ENCODE measurements at regions not wholly inside any gene's neighbourhood (a gene's known extent, or its start where the extent isn't known, plus 50 kb on each side); places are given as distances from the start of the nearest gene placed in this dataset.
"Not testable (repeated sequence)": the region's sequence is repeated elsewhere in the genome, so short reads cannot be mapped to it uniquely, and the experiment has no call there.

GRCh38 chr6:94150886-94151285 is 731.5 kb upstream of the EPHA7 start:
- ChIA-PET CTCF (no interaction called here), POLR2A (no interaction called here)
- DNase-seq (ENCODE audit: extremely low spot score) = no peak
- no peak for TF ChIP-seq NFRKB (IDR thresholded peaks at IDR 0.05)
- no peak for TF ChIP-seq ARNT (IDR thresholded peaks at IDR 0.05)
- TF ChIP-seq BHLHE40 (IDR thresholded peaks at IDR 0.05; ENCODE audit: borderline replicate concordance) = no peak
- no peak for TF ChIP-seq CTBP1 (IDR thresholded peaks at IDR 0.05; ENCODE audit: borderline replicate concordance)
- no peak for TF ChIP-seq SP1 (IDR thresholded peaks at IDR 0.05)
- TF ChIP-seq TARDBP (IDR thresholded peaks at IDR 0.05) = no peak
- TF ChIP-seq FOXA1 (IDR thresholded peaks at IDR 0.05) = no peak
- TF ChIP-seq PKNOX1 (IDR thresholded peaks at IDR 0.05) = no peak
- no peak for TF ChIP-seq ZNF384 (IDR thresholded peaks at IDR 0.05)
- TF ChIP-seq HDGF (IDR thresholded peaks at IDR 0.05; ENCODE audit: borderline replicate concordance) = no peak
- TF ChIP-seq FOXM1 (IDR thresholded peaks at IDR 0.05; ENCODE audit: borderline replicate concordance) = no peak
- TF ChIP-seq FOXK2 (IDR thresholded peaks at IDR 0.05) = no peak
- TF ChIP-seq SUZ12 (IDR thresholded peaks at IDR 0.05) = no peak
- TF ChIP-seq L3MBTL2 (conservative IDR thresholded peaks at IDR 0.05) = no peak
- no peak for TF ChIP-seq LEF1 (IDR thresholded peaks at IDR 0.05; ENCODE audit: borderline replicate concordance)
- TF ChIP-seq ELF4 (IDR thresholded peaks at IDR 0.05) = no peak

DNA sequence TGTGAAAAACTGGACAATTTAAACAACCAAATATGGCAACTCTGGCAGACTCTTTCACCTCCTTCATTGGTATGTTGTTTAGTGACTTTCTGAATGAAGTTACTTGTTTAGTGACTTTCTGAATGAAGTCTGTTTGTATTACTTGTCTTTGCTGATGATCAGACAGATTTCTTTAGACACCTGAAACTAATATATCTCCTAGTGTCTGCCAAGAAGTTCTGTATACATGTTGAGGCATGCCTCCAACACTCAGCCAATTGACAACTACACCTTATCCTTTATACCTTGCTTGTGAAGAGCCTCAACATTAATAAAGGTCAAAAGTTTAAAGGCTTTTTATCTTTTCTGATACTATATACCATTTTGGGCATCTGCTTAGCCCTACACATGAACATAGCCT is 725.4 kb upstream of the EPHA7 start:
- ChIA-PET CTCF (no interaction called here), POLR2A (no interaction called here)
- TF ChIP-seq ARNT (IDR thresholded peaks at IDR 0.05) (no peak), ELF4 (IDR thresholded peaks at IDR 0.05) (no peak), L3MBTL2 (conservative IDR thresholded peaks at IDR 0.05) (no peak), BHLHE40 (IDR thresholded peaks at IDR 0.05; ENCODE audit: borderline replicate concordance) (no peak), LEF1 (IDR thresholded peaks at IDR 0.05; ENCODE audit: borderline replicate concordance) (no peak), FOXM1 (IDR thresholded peaks at IDR 0.05; ENCODE audit: borderline replicate concordance) (no peak), FOXK2 (IDR thresholded peaks at IDR 0.05) (no peak), PKNOX1 (IDR thresholded peaks at IDR 0.05) (no peak), NFRKB (IDR thresholded peaks at IDR 0.05) (no peak), SUZ12 (IDR thresholded peaks at IDR 0.05) (no peak), FOXA1 (IDR thresholded peaks at IDR 0.05) (no peak), HDGF (IDR thresholded peaks at IDR 0.05; ENCODE audit: borderline replicate concordance) (no peak)
- no peak for DNase-seq (ENCODE audit: extremely low spot score)

DNA sequence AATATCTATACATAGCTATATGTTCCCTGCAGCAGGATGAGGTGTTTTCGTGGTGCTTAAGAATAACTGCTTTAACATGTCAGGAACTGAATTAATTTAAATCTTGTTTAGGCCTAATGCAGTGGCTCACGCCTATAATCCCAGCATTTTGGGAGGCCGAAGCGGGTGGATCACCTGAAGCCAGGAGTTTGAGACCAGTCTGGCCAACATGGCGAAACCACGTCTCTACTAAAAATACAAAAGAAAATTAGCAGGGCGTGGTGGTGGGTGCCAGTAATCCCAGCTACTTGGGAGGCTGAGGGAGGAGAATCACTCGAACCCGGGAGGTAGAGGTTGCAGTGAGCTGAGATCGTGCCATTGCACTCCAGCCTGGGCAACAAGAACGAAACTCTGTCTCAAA is 717.8 kb upstream of the EPHA7 start:
- POLR2A ChIA-PET; DNase-seq (ENCODE audit: extremely low spot score); CTCF ChIA-PET: not testable (repeated sequence)

DNA sequence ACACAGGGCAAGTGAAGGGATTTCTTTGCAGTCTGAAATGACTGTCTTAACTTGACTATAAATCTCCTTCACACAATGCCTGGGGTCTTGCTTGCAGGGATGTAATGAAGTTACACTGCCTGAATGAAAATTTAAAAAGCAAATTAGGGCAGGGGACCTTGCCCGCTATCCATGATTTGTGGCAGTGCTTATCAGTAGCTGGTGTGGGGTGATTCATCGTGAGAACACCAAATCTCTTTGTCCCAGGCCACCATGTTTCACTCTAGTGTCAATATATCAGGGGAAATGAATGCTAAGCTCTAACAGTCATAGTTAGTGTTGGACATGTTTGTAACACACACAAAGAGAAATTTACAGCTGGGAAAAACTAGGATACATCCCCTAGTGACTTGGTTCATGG is 713.7 kb upstream of the EPHA7 start:
- no peak for DNase-seq (ENCODE audit: extremely low spot score)
- CTCF ChIA-PET = no interaction called here
- POLR2A ChIA-PET = no interaction called here
- TF ChIP-seq PKNOX1 (IDR thresholded peaks at IDR 0.05) = no peak

GRCh38 chr6:94131271-94131670 is 711.9 kb upstream of the EPHA7 start:
- TF ChIP-seq HDGF (IDR thresholded peaks at IDR 0.05; ENCODE audit: borderline replicate concordance) = no peak
- no peak for TF ChIP-seq ELF4 (IDR thresholded peaks at IDR 0.05)
- TF ChIP-seq BHLHE40 (IDR thresholded peaks at IDR 0.05; ENCODE audit: borderline replicate concordance) = no peak
- TF ChIP-seq SP1 (IDR thresholded peaks at IDR 0.05) = no peak
- no peak for TF ChIP-seq TARDBP (IDR thresholded peaks at IDR 0.05)
- no peak for TF ChIP-seq FOXM1 (IDR thresholded peaks at IDR 0.05; ENCODE audit: borderline replicate concordance)
- no peak for TF ChIP-seq L3MBTL2 (conservative IDR thresholded peaks at IDR 0.05)
- no peak for TF ChIP-seq LEF1 (IDR thresholded peaks at IDR 0.05; ENCODE audit: borderline replicate concordance)
- TF ChIP-seq SUZ12 (IDR thresholded peaks at IDR 0.05) = no peak
- CTCF ChIA-PET = no interaction called here
- no peak for DNase-seq (ENCODE audit: extremely low spot score)
- POLR2A ChIA-PET = no interaction called here

DNA sequence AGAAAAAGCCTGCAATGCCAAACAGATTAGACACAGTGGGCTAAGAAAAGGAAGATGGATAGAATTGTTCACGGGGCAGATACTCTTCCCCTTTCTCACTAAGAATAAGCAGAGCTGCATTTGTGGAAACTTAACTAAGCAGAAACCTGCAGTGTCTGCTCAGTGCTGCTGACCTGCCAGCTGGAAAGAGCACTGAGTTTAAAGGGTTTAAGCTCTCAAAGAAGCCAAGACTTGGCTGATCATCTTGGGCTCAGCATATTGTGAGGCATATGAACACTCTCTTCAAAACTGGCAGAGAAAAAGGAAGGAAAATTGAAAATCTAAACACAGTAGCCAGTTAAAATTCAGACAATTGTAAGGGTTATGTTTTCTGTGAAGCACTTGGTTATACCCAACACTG is 711.1 kb upstream of the EPHA7 start:
- CTCF ChIA-PET = no interaction called here
- POLR2A ChIA-PET = no interaction called here
- no peak for DNase-seq (ENCODE audit: extremely low spot score)
- TF ChIP-seq SP1 (IDR thresholded peaks at IDR 0.05) (no peak), FOXA1 (IDR thresholded peaks at IDR 0.05) (no peak), ELF4 (IDR thresholded peaks at IDR 0.05) (no peak), BHLHE40 (IDR thresholded peaks at IDR 0.05; ENCODE audit: borderline replicate concordance) (no peak), L3MBTL2 (conservative IDR thresholded peaks at IDR 0.05) (no peak), HDGF (IDR thresholded peaks at IDR 0.05; ENCODE audit: borderline replicate concordance) (no peak), ZNF384 (IDR thresholded peaks at IDR 0.05) (no peak), NFRKB (IDR thresholded peaks at IDR 0.05) (no peak), SUZ12 (IDR thresholded peaks at IDR 0.05) (no peak), FOXK2 (IDR thresholded peaks at IDR 0.05) (no peak), CTBP1 (IDR thresholded peaks at IDR 0.05; ENCODE audit: borderline replicate concordance) (no peak), ARNT (IDR thresholded peaks at IDR 0.05) (no peak), TARDBP (IDR thresholded peaks at IDR 0.05) (no peak), FOXM1 (IDR thresholded peaks at IDR 0.05; ENCODE audit: borderline replicate concordance) (no peak), PKNOX1 (IDR thresholded peaks at IDR 0.05) (no peak), LEF1 (IDR thresholded peaks at IDR 0.05; ENCODE audit: borderline replicate concordance) (no peak)
